Astrocyte (in vitro differentiated cells and primary cell): ENCODE measurements at regions not wholly inside any gene's neighbourhood (a gene's known extent, or its start where the extent isn't known, plus 50 kb on each side); places are given as distances from the start of the nearest gene placed in this dataset.

Experiments
- EZH2 ChIP-seq: IDR thresholded peaks from 2 replicates; pipeline ENCODE4 v1.6.1; 2012; ENCODE audit warnings: mild to moderate bottlenecking, low read length, inconsistent platforms; ENCODE audit not compliant: insufficient read depth
- TF ChIP-seq, protein P1 (sequence below): IDR thresholded peaks from 2 replicates; pipeline ENCODE4 v1.5.1; 2011; ENCODE audit warnings: low read depth, mild to moderate bottlenecking, inconsistent platforms, low read length, moderate library complexity; ENCODE audit not compliant: insufficient read depth

GRCh38 chr13:111977179-111977506, 89.8 kb upstream of the SOX1 start:
- TF ChIP-seq, protein P1, sequence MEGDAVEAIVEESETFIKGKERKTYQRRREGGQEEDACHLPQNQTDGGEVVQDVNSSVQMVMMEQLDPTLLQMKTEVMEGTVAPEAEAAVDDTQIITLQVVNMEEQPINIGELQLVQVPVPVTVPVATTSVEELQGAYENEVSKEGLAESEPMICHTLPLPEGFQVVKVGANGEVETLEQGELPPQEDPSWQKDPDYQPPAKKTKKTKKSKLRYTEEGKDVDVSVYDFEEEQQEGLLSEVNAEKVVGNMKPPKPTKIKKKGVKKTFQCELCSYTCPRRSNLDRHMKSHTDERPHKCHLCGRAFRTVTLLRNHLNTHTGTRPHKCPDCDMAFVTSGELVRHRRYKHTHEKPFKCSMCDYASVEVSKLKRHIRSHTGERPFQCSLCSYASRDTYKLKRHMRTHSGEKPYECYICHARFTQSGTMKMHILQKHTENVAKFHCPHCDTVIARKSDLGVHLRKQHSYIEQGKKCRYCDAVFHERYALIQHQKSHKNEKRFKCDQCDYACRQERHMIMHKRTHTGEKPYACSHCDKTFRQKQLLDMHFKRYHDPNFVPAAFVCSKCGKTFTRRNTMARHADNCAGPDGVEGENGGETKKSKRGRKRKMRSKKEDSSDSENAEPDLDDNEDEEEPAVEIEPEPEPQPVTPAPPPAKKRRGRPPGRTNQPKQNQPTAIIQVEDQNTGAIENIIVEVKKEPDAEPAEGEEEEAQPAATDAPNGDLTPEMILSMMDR, result no peak
- TF ChIP-seq EZH2, result no peak
